ENCODE measurements at regions not wholly inside any gene's neighbourhood (a gene's known extent, or its start where the extent isn't known, plus 50 kb on each side); places are given as distances from the start of the nearest gene placed in this dataset.
A peak's percentile ranks its signal among the peaks of the same experiment; 100 is the strongest.

DNA sequence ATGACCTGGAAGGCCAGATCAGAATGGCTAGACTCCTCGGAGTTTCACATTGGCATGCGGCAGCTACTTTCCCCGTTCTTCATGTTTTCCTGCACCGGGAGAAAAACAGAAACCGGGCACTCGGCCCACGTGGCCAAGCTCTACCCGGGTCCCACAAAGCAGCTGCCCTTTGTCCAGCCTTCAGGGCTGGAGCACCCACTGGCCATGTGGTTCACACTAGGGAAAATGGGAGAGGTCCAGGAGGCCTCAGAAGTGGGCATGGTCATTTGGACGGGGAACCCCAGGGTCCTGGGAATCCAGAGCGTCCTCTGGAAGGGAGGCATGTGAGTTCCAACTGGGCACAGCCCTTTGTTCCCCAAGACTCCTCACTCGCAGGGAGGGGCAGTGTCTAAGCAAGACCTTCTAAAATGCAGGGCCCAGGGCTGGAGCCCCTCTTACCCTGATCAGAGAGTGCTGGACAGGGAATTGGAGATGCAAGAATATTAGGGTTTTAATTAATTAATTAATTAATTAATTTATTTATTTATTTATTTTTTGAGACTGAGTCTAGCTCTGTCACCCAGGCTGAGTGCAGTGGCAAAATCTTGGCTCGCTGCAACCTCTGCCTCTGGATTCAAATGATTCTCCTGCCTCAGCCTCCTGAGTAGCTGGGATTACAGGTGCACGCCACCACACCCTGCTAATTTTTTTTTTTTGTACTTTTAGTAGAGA is 97.2 kb upstream of the CPEB4 start:
- H4K20me1 ChIP-seq, result no peaks in the 10 kb centered on the region
- H3K36me3 ChIP-seq, result no peaks in the 10 kb centered on the region
- no peaks in the 10 kb centered on the region for H3K9me3 ChIP-seq (replicated peaks in 1 of 11)
- H3K4me1 ChIP-seq, result peaks cover 25 to 52% (median 42%) of the 10 kb centered on the region in 10 experiments
- H3K9ac ChIP-seq, result no peak overlapping the region
- H3K4me3 ChIP-seq, result no peak overlapping the region
- no peak overlapping the region for H3K4me2 ChIP-seq
- H3K27ac ChIP-seq, result no peak overlapping the region
- no peaks in the 10 kb centered on the region for H3K27me3 ChIP-seq
- no peak for TF ChIP-seq Cebpa-rat (IDR thresholded peaks at IDR 0.05)

DNA sequence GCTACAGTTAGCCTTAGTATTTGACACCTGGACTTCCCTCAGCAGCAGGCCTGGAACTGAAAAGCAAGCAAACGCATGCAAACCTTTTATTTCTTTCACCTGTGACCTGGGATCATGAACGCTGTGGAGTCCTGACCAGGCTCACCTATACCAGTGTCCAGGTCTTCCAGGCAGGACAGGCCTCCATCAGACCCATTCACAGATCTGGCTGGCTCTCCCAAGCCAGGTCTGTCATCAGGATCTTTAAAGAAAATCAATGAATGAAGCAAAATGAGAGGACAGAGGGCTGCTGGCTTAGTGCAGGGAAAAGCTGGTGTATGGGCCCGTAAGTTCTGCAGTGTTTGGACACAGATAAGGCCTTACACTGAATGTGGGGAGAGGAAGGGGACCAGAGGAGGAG is 96.3 kb upstream of the CPEB4 start:
- Histone ChIP-seq H3K27ac (no peak overlapping the region), H3K4me3 (no peak overlapping the region)

DNA sequence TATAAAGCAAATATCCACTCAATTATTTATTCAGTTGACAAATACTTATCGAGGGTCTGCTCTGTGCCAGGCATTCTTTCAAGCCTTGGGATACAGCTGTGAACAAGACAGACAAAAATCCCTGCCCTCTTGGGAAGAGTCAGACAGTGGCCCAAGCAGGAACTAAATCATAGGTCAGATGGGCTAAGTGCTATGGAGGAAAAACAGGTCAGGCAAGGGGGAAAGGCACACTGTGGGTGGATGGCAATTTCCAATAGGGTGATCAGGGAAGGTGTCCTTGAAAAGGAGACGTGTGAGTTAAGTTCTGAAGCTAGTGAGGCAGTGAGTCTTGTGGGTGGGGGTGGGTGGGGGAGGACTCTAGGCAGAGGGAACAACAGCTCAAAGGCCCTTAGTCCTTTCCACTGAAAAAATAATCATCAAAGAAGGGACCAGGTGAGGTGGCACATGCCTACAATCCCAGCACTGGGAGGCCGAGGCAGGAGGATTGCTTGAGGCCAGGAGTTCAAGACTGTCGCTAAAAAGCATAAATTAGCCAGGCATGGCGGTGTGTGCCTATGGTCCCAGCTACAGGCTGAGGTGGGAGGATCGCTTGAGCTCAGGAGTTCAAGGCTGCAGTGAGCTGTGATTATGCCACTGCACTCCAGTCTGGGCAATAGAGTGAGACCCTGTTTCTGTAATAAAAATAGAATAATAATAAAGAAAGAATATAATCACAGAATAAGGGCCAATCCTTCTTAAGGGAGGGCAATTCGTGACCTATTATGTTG is 95.2 kb upstream of the CPEB4 start:
- Histone ChIP-seq H3K27me3 (no peaks in the 10 kb centered on the region), H3K4me2 (no peak overlapping the region), H3K4me1 (peaks cover 11 to 32% (median 23%) of the 10 kb centered on the region in 10 experiments; a peak in 19 of 20 replicates), H3K27ac (no peak overlapping the region), H3K9me3 (replicated peaks in 1 of 11) (no peaks in the 10 kb centered on the region), H3K36me3 (no peaks in the 10 kb centered on the region), H3K4me3 (no peak overlapping the region), H4K20me1 (no peaks in the 10 kb centered on the region), H3K9ac (no peak overlapping the region)
- no peak for TF ChIP-seq Cebpa-rat (IDR thresholded peaks at IDR 0.05)

More for the DNA sequence above, 96.3 kb upstream of the CPEB4 start:
- H3K9ac ChIP-seq, result no peak overlapping the region
- H3K9me3 ChIP-seq (replicated peaks in 1 of 11), result no peaks in the 10 kb centered on the region
- peaks cover 16 to 43% (median 33%) of the 10 kb centered on the region in 10 experiments for H3K4me1 ChIP-seq
- H3K27me3 ChIP-seq, result no peaks in the 10 kb centered on the region
- H3K36me3 ChIP-seq, result no peaks in the 10 kb centered on the region
- H4K20me1 ChIP-seq, result no peaks in the 10 kb centered on the region
- no peak for TF ChIP-seq Cebpa-rat (IDR thresholded peaks at IDR 0.05)
- H3K4me2 ChIP-seq, result no peak overlapping the region

DNA sequence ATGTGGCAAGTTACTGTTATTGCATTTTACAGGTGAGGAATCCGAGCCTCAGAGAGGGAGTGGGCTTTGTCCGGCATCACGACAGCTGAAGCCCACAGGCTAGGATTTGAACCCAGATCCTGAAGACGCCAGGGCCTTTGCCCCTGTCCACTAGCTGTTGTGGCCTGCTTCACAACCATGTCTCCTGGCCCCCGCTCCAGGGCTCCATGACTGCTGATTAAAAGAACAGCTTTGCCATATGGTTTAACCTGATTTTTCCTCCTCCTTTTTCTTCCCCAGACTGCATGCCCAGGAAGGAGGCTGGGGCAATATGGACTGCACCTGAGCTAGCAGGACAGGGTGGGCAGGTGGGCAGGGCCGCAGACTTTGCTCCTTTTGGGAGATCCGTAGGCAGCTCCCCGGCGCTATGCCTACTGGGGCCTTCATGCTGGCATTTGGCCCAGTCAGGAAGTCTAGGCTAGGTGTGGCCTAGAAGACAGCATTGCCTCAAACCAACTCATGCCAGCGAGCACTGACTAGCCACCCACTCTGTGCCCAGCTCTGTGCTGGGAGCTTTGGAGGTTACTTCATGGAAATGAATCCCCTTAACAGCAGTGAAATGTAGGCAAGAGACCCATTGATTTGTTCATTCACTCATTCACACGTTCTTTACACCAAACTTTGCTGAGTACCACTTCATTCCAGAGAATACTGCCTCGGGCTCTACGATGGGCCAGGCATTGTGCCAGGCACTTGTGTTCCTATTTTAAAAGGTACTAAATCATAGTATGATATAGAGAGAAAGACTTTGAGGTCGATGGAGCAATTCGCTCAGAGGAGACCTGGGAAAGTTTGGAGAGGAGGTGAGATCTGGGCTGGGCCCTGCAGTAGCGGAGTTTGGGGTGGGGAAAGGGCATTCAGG is 94.3 kb upstream of the CPEB4 start:
- peak overlapping the region in 2 of 11 experiments; percentile 23; a peak in 4 of 22 replicates for H3K4me2 ChIP-seq
- no peak overlapping the region for H3K27ac ChIP-seq
- no peaks in the 10 kb centered on the region for H3K36me3 ChIP-seq

DNA sequence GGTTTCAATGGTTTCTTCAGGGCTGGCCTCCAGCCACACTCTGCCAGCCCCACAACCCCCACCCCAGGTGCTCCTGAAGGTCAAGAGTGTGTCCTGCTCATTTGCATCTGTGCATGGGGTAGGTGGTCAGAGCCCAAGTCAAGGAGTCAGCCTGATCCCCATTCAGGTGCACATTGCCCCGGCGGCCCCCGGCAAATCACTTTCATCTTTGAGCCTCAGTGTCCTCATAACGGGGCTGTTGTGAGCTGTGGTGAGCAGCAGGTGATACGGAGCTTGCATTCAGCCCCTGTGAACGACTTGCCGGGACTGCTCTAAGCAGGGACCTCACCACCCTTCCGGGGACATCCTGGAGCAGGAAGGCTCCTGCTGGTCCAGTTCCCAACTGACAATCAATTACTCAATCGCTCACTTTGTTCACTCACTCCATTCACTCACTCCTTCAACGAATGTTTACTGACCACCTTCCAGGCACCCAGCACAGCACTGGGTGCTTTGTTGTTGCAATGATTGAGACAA is 93.2 kb upstream of the CPEB4 start:
- no peaks in the 10 kb centered on the region for H3K36me3 ChIP-seq
- H3K9ac ChIP-seq, result no peak overlapping the region
- no peak for TF ChIP-seq Cebpa-rat (IDR thresholded peaks at IDR 0.05)
- H4K20me1 ChIP-seq, result no peaks in the 10 kb centered on the region
- peaks cover 0 to 12% (median 3%) of the 10 kb centered on the region in 10 experiments; a peak in 9 of 20 replicates for H3K4me1 ChIP-seq
- H3K4me2 ChIP-seq, result no peak overlapping the region
- H3K4me3 ChIP-seq, result no peak overlapping the region
- H3K27me3 ChIP-seq, result no peaks in the 10 kb centered on the region
- H3K27ac ChIP-seq, result no peak overlapping the region
- H3K9me3 ChIP-seq (replicated peaks in 1 of 11), result no peaks in the 10 kb centered on the region

More for the DNA sequence above, 94.3 kb upstream of the CPEB4 start:
- Histone ChIP-seq H3K9me3 (replicated peaks in 1 of 11) (no peaks in the 10 kb centered on the region), H3K4me3 (no peak overlapping the region), H4K20me1 (no peaks in the 10 kb centered on the region), H3K4me1 (peaks cover 4 to 23% (median 14%) of the 10 kb centered on the region in 10 experiments; a peak in 19 of 20 replicates), H3K9ac (no peak overlapping the region), H3K27me3 (no peaks in the 10 kb centered on the region)
- TF ChIP-seq Cebpa-rat (IDR thresholded peaks at IDR 0.05), result no peak

DNA sequence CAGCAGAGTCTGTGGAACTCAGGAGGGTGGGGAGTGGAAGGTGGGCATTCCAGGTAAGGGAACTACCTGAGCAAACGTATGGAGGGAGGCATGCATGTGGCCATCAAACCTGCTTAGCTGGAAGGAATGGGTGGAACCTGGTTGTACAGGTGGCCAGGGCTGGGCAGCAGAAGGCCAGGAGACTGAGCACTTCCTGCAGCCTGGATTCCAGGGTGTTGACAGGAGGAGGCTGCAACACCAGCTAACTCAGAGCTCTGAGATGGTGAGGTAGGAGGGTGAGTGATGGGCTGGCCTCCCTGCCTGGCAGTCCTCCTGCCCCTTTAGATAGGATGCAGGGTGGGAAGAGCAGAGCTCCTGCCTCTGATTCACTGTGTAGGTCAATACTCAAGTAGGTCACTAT is 92.5 kb upstream of the CPEB4 start:
- no peak overlapping the region for H3K27ac ChIP-seq
- no peak overlapping the region for H3K9ac ChIP-seq
- H3K36me3 ChIP-seq, result no peaks in the 10 kb centered on the region
- no peak overlapping the region for H3K4me2 ChIP-seq
- H3K27me3 ChIP-seq, result no peaks in the 10 kb centered on the region
- H3K9me3 ChIP-seq (replicated peaks in 1 of 11), result no peaks in the 10 kb centered on the region
- peaks cover 0 to 6% (median 0%) of the 10 kb centered on the region in 10 experiments; a peak in 1 of 20 replicates for H3K4me1 ChIP-seq
- no peak overlapping the region for H3K4me3 ChIP-seq
- TF ChIP-seq Cebpa-rat (IDR thresholded peaks at IDR 0.05), result no peak
- H4K20me1 ChIP-seq, result no peaks in the 10 kb centered on the region

DNA sequence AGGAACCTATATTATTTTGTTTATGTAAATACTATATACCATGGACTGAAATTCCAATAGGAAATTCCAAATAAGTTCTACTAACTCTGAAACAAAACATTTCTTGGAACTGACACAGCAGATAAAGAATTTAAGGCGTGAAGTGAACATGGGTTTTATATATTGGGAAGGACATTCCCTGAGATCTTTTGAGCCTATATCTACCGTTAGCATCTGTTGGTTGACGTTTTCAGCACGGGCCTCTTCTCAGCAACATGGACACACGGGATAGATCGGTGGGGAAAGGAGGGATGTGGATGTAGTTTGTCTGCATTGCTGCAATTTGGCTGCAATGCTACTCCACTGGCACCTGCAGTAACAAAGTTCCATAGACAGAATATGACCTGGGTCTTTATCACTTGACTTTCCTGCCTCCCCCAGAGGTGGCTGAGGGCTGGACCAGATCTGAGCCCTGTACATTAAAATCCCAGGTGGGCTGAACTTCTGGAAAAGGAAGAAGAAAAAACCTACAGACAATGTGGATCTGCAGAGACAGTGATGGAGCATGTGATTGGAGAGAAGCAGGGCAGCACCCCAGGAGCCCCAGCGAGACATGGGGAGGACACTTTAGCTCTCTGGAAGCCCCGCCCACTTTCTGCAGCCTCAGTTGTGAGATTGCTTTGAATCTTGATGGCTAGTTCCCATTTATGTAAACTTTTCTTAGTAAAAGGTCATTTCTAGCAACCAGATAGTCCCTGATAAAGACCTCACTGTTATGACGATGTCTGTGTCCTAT is 91.2 kb upstream of the CPEB4 start:
- Histone ChIP-seq H3K36me3 (no peaks in the 10 kb centered on the region), H3K4me2 (no peak overlapping the region), H3K4me3 (no peak overlapping the region), H3K4me1 (peaks cover 0 to 8% (median 0%) of the 10 kb centered on the region in 10 experiments; a peak in 2 of 20 replicates), H4K20me1 (no peaks in the 10 kb centered on the region), H3K27me3 (no peaks in the 10 kb centered on the region), H3K9me3 (replicated peaks in 1 of 11) (no peaks in the 10 kb centered on the region), H3K9ac (no peak overlapping the region), H3K27ac (no peak overlapping the region)
- TF ChIP-seq Cebpa-rat (IDR thresholded peaks at IDR 0.05), result no peak

DNA sequence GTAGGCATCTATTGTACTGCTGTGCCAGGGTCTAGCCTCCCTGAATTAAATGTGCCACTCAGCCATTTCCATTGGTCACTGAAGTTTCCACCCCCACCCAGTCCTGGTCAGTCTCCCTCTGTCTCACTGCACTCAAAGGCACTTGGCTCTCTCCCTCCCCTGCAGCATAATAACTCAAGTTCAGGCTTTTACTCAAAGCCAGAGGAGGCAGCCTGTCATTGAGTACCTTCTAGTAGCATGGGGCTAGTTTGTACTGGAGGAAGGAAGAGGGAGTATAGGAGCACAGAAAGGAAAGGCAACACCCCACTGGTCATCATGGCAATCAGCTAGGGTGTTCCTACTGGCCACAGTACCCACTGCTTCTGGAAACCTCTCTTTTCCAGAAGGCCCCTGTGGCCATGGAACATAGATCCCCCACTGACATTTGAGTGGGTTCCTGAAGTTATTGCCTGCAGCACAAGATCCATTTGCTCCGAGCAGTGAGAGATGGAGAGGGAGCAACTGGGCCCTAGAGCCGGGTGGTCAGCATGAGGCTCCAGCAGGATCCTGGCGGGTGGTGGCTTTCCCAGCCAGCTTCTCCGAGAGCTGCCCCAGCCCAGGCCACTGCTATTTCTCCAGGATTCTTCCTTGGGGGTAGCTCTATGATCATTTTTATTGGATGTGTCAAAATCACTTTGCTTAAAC is 89.9 kb upstream of the CPEB4 start:
- no peak overlapping the region for H3K9ac ChIP-seq
- no peak for TF ChIP-seq Cebpa-rat (IDR thresholded peaks at IDR 0.05)
- H3K4me2 ChIP-seq, result no peak overlapping the region
- H3K4me3 ChIP-seq, result no peak overlapping the region
- no peak overlapping the region for H3K27ac ChIP-seq
- H3K9me3 ChIP-seq (replicated peaks in 1 of 11), result no peaks in the 10 kb centered on the region
- H3K4me1 ChIP-seq, result peaks cover 0 to 21% (median 9%) of the 10 kb centered on the region in 10 experiments; a peak in 12 of 20 replicates
- no peaks in the 10 kb centered on the region for H4K20me1 ChIP-seq
- H3K36me3 ChIP-seq, result no peaks in the 10 kb centered on the region
- no peaks in the 10 kb centered on the region for H3K27me3 ChIP-seq

All from BLaER1 treated with 17β-estradiol and CSF1 and Interleukin-3, amounts not matched to agents 10 nM and 100 nM (cell line).